IPS-18a (cell line): ENCODE measurements at regions not wholly inside any gene's neighbourhood (a gene's known extent, or its start where the extent isn't known, plus 50 kb on each side); places are given as distances from the start of the nearest gene placed in this dataset.

Experiments used
- H3K27ac ChIP-seq: one replicate; pipeline ENCODE4 v1.5.1; 2013; ENCODE audit warnings: low read length
- H3K27me3 ChIP-seq: one replicate; pipeline ENCODE4 v1.6.1; 2013; ENCODE audit warnings: mild to moderate bottlenecking, low read length; ENCODE audit not compliant: control insufficient read depth, insufficient read depth
- H3K36me3 ChIP-seq: one replicate; pipeline ENCODE4 v1.6.1; 2013; ENCODE audit warnings: low read depth, low read length; ENCODE audit not compliant: control insufficient read depth
- H3K4me1 ChIP-seq: one replicate; pipeline ENCODE4 v1.6.1; 2013; ENCODE audit warnings: low read depth, low read length; ENCODE audit not compliant: control insufficient read depth
- H3K4me3 ChIP-seq: one replicate; pipeline ENCODE4 v1.5.1; 2013; ENCODE audit warnings: low read length
- H3K9ac ChIP-seq: one replicate; pipeline ENCODE4 v1.6.1; 2013; ENCODE audit warnings: mild to moderate bottlenecking, low read length, moderate library complexity
- H3K9me3 ChIP-seq: one replicate; pipeline ENCODE4 v1.6.1; 2013; ENCODE audit warnings: low read depth, low read length; ENCODE audit not compliant: control insufficient read depth

GRCh38 chr2:128451084-128452023, 132.7 kb upstream of the HS6ST1 start:
- H3K36me3 ChIP-seq = no peaks in the 10 kb centered on the region
- H3K4me3 ChIP-seq = no peak overlapping the region
- no peaks in the 10 kb centered on the region for H3K4me1 ChIP-seq
- H3K27ac ChIP-seq = no peak overlapping the region
- H3K27me3 ChIP-seq = no peaks in the 10 kb centered on the region
- no peak overlapping the region for H3K9ac ChIP-seq
- H3K9me3 ChIP-seq = no peaks in the 10 kb centered on the region

GRCh38 chr2:128452024-128452411, 133.3 kb upstream of the HS6ST1 start:
- Histone ChIP-seq H3K27me3 (no peaks in the 10 kb centered on the region), H3K36me3 (no peaks in the 10 kb centered on the region), H3K9me3 (no peaks in the 10 kb centered on the region), H3K9ac (no peak overlapping the region), H3K27ac (no peak overlapping the region), H3K4me3 (no peak overlapping the region), H3K4me1 (no peaks in the 10 kb centered on the region)

- Histone ChIP-seq H3K27ac (no peak overlapping the region), H3K4me3 (no peak overlapping the region), H3K9me3 (no peaks in the 10 kb centered on the region), H3K4me1 (no peaks in the 10 kb centered on the region), H3K27me3 (no peaks in the 10 kb centered on the region), H3K9ac (no peak overlapping the region), H3K36me3 (no peaks in the 10 kb centered on the region)
Observed at GRCh38 chr2:128452536-128453530, 134.2 kb upstream of the HS6ST1 start.

- Histone ChIP-seq H3K27me3 (no peaks in the 10 kb centered on the region), H3K4me1 (no peaks in the 10 kb centered on the region), H3K4me3 (no peak overlapping the region), H3K9me3 (no peaks in the 10 kb centered on the region), H3K27ac (no peak overlapping the region), H3K36me3 (no peaks in the 10 kb centered on the region), H3K9ac (no peak overlapping the region)
Observed at GRCh38 chr2:128454980-128455720, 136.5 kb upstream of the HS6ST1 start.

GRCh38 chr2:128455721-128456050, 137.0 kb upstream of the HS6ST1 start:
- no peak overlapping the region for H3K27ac ChIP-seq
- H3K4me3 ChIP-seq = no peak overlapping the region
- H3K27me3 ChIP-seq = no peaks in the 10 kb centered on the region
- no peaks in the 10 kb centered on the region for H3K36me3 ChIP-seq
- no peak overlapping the region for H3K9ac ChIP-seq
- H3K4me1 ChIP-seq = no peaks in the 10 kb centered on the region
- H3K9me3 ChIP-seq = no peaks in the 10 kb centered on the region

GRCh38 chr2:128456281-128456680, 137.6 kb upstream of the HS6ST1 start:
- Histone ChIP-seq H3K4me3 (no peak overlapping the region), H3K9me3 (no peaks in the 10 kb centered on the region), H3K4me1 (no peaks in the 10 kb centered on the region), H3K27me3 (no peaks in the 10 kb centered on the region), H3K9ac (no peak overlapping the region), H3K27ac (no peak overlapping the region), H3K36me3 (no peaks in the 10 kb centered on the region)

GRCh38 chr2:128457006-128457604, 138.4 kb upstream of the HS6ST1 start:
- Histone ChIP-seq H3K9me3 (no peaks in the 10 kb centered on the region), H3K36me3 (no peaks in the 10 kb centered on the region), H3K4me3 (no peak overlapping the region), H3K9ac (no peak overlapping the region), H3K4me1 (no peaks in the 10 kb centered on the region), H3K27me3 (no peaks in the 10 kb centered on the region), H3K27ac (no peak overlapping the region)

GRCh38 chr2:128457716-128458115, 139.0 kb upstream of the HS6ST1 start:
- Histone ChIP-seq H3K4me3 (no peak overlapping the region), H3K36me3 (no peaks in the 10 kb centered on the region), H3K27ac (no peak overlapping the region), H3K4me1 (no peaks in the 10 kb centered on the region), H3K9ac (no peak overlapping the region), H3K9me3 (no peaks in the 10 kb centered on the region), H3K27me3 (no peaks in the 10 kb centered on the region)

GRCh38 chr2:128458505-128458904, 139.8 kb upstream of the HS6ST1 start:
- no peaks in the 10 kb centered on the region for H3K27me3 ChIP-seq
- no peak overlapping the region for H3K27ac ChIP-seq
- no peaks in the 10 kb centered on the region for H3K36me3 ChIP-seq
- H3K4me1 ChIP-seq = no peaks in the 10 kb centered on the region
- H3K4me3 ChIP-seq = no peak overlapping the region
- H3K9ac ChIP-seq = no peak overlapping the region
- no peaks in the 10 kb centered on the region for H3K9me3 ChIP-seq

GRCh38 chr2:128464456-128464855, 145.8 kb upstream of the HS6ST1 start:
- H3K9me3 ChIP-seq = peaks cover 5% of the 10 kb centered on the region
- H3K27me3 ChIP-seq = no peaks in the 10 kb centered on the region
- H3K27ac ChIP-seq = no peak overlapping the region
- H3K4me1 ChIP-seq = no peaks in the 10 kb centered on the region
- no peak overlapping the region for H3K4me3 ChIP-seq
- no peaks in the 10 kb centered on the region for H3K36me3 ChIP-seq
- no peak overlapping the region for H3K9ac ChIP-seq
